ENCODE measurements at regions not wholly inside any gene's neighbourhood (a gene's known extent, or its start where the extent isn't known, plus 50 kb on each side); places are given as distances from the start of the nearest gene placed in this dataset.
"Not testable (repeated sequence)": the region's sequence is repeated elsewhere in the genome, so short reads cannot be mapped to it uniquely, and the experiment has no call there.

GRCh38 chr12:86387591-86388145, 131.5 kb upstream of the MGAT4C start:
- no peak for DNase-seq
- no peak overlapping the region for H3K27ac Mint-ChIP-seq (ENCODE audit: unreplicated experiment)
- CTCF ChIA-PET: interaction anchor here (0.8 kb wide), 1 partner anchor 130 kb away, joined by 4 read pairs; no protein-coding TSS in a partner anchor
- H3K4me1 Mint-ChIP-seq (ENCODE audit: low read depth, unreplicated experiment): no peaks in the 10 kb centered on the region
- no peaks in the 10 kb centered on the region for H3K27me3 Mint-ChIP-seq (ENCODE audit: unreplicated experiment)
- no TSS peak for BruUV-seq (replicated peaks)
- H3K4me3 Mint-ChIP-seq (ENCODE audit: low read depth, unreplicated experiment): no peak overlapping the region
- intact Hi-C loops (cut with micrococcal nuclease; ENCODE audit: unreplicated experiment): no loop called here
- TF ChIP-seq CTCF (IDR thresholded peaks at IDR 0.05; ENCODE audit: unreplicated experiment): no peak
- no peaks in the 10 kb centered on the region for H3K9me3 Mint-ChIP-seq (ENCODE audit: low read depth, unreplicated experiment)
- no peaks in the 10 kb centered on the region for H3K36me3 Mint-ChIP-seq (ENCODE audit: insufficient read depth, unreplicated experiment)

DNA sequence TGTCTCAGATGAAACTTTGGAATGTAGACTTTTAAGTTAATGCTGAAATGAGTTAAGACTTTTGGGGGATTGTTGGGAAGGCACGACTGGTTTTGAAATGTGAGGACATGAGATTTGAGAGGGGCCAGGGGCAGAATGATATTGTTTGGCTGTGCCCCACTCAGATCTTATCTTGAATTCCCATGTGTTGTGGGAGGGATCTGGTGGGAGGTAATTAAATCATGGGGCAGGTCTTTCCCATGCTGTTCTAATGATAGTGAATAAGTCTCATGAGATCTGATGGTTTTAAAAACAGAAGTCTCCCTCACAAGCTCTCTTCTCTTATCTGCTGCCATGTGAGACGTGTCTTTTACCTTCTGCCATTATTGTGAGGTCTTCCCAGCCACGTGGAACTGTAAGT, 127.6 kb upstream of the MGAT4C start:
- H3K9me3 Mint-ChIP-seq (ENCODE audit: low read depth, unreplicated experiment); H3K4me3 Mint-ChIP-seq (ENCODE audit: low read depth, unreplicated experiment); CTCF ChIA-PET; H3K4me1 Mint-ChIP-seq (ENCODE audit: low read depth, unreplicated experiment); H3K27me3 Mint-ChIP-seq (ENCODE audit: unreplicated experiment); H3K27ac Mint-ChIP-seq (ENCODE audit: unreplicated experiment); intact Hi-C loops (cut with micrococcal nuclease; ENCODE audit: unreplicated experiment); BruUV-seq (replicated peaks); H3K36me3 Mint-ChIP-seq (ENCODE audit: insufficient read depth, unreplicated experiment); DNase-seq: not testable (repeated sequence)

DNA sequence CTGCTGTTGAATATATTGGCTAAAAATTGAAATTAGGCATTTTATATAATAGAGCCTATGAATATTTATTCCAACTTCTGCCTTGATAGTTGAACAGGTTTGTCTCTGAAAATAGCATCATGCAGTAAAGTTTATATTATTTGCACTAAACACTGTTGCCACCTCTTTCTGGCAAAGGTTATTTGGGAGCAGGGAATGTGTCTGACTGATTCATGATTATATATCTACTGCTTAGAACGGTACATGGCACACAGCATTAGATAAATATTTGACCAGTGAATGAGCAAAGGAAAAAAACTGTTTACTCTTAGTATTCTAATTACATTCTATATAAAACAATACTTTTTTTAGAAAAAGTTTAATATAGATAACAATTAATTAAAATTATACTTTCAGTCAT, 123.1 kb upstream of the MGAT4C start:
- TF ChIP-seq CTCF (IDR thresholded peaks at IDR 0.05; ENCODE audit: unreplicated experiment): no peak
- H3K4me3 Mint-ChIP-seq (ENCODE audit: low read depth, unreplicated experiment): no peak overlapping the region
- BruUV-seq (replicated peaks): no TSS peak
- no peaks in the 10 kb centered on the region for H3K4me1 Mint-ChIP-seq (ENCODE audit: low read depth, unreplicated experiment)
- H3K36me3 Mint-ChIP-seq (ENCODE audit: insufficient read depth, unreplicated experiment): no peaks in the 10 kb centered on the region
- no peaks in the 10 kb centered on the region for H3K27me3 Mint-ChIP-seq (ENCODE audit: unreplicated experiment)
- no peak for DNase-seq
- CTCF ChIA-PET: interaction anchor here (0.6 kb wide), 1 partner anchor 1547 kb away, joined by 4 read pairs; no protein-coding TSS in a partner anchor
- no peak overlapping the region for H3K27ac Mint-ChIP-seq (ENCODE audit: unreplicated experiment)
- intact Hi-C loops (cut with micrococcal nuclease; ENCODE audit: unreplicated experiment): no loop called here
- no peaks in the 10 kb centered on the region for H3K9me3 Mint-ChIP-seq (ENCODE audit: low read depth, unreplicated experiment)

GRCh38 chr12:86376052-86376451, 119.9 kb upstream of the MGAT4C start:
- Mint-ChIP-seq H3K36me3 (ENCODE audit: insufficient read depth, unreplicated experiment) (no peaks in the 10 kb centered on the region), H3K27me3 (ENCODE audit: unreplicated experiment) (no peaks in the 10 kb centered on the region), H3K4me3 (ENCODE audit: low read depth, unreplicated experiment) (no peak overlapping the region), H3K4me1 (ENCODE audit: low read depth, unreplicated experiment) (no peaks in the 10 kb centered on the region), H3K9me3 (ENCODE audit: low read depth, unreplicated experiment) (no peaks in the 10 kb centered on the region), H3K27ac (ENCODE audit: unreplicated experiment) (no peak overlapping the region)
- no peak for TF ChIP-seq CTCF (IDR thresholded peaks at IDR 0.05; ENCODE audit: unreplicated experiment)
- intact Hi-C loops (cut with micrococcal nuclease; ENCODE audit: unreplicated experiment): no loop called here
- CTCF ChIA-PET: no interaction called here
- BruUV-seq (replicated peaks): no TSS peak
- peak; percentile 6 for DNase-seq

DNA sequence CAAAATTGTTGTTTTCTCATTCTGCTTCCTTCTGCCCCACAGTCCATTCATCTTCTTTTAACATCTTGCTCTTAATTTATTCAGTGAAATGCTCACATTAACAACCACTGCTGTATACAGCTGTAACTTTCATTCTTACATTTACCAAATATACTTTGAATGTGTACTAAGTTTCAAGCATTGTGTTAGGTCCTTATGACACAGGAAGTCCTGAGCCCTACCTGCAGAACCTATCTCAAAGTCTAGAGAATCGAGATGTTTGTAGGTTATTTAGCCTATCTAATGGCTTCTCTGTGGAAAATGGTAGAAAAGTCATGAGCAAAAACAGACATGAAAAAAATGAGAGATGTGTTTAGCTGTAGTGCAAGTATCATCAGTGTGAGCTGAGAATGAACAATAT, 117.6 kb upstream of the MGAT4C start:
- no peak overlapping the region for H3K4me3 Mint-ChIP-seq (ENCODE audit: low read depth, unreplicated experiment)
- intact Hi-C loops (cut with micrococcal nuclease; ENCODE audit: unreplicated experiment): no loop called here
- H3K36me3 Mint-ChIP-seq (ENCODE audit: insufficient read depth, unreplicated experiment): no peaks in the 10 kb centered on the region
- BruUV-seq (replicated peaks): no TSS peak
- DNase-seq: no peak
- CTCF ChIA-PET: no interaction called here
- no peaks in the 10 kb centered on the region for H3K4me1 Mint-ChIP-seq (ENCODE audit: low read depth, unreplicated experiment)
- no peak for TF ChIP-seq CTCF (IDR thresholded peaks at IDR 0.05; ENCODE audit: unreplicated experiment)
- H3K9me3 Mint-ChIP-seq (ENCODE audit: low read depth, unreplicated experiment): no peaks in the 10 kb centered on the region
- H3K27ac Mint-ChIP-seq (ENCODE audit: unreplicated experiment): no peak overlapping the region
- no peaks in the 10 kb centered on the region for H3K27me3 Mint-ChIP-seq (ENCODE audit: unreplicated experiment)
